ENCODE measurements at regions not wholly inside any gene's neighbourhood (a gene's known extent, or its start where the extent isn't known, plus 50 kb on each side); places are given as distances from the start of the nearest gene placed in this dataset.

DNA sequence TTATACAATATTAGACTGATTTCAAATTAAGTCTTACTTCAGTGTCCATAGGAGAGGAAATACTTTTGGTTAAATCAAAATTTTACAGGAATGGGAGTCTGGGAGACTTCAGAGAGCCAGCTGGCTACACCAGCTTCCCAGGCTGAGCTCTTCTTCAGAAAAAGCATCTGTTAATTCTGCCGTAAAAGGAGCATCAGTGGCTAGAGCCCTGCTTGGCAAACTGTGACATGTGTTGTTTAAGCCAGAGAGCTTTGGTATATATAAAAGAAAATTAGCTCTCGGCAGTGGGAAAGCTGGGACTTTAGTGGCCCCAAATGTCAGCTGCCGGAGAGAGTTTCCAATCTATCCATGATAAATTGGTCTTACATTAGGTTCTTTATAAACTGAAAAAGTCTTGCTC lies 378.8 kb upstream of the TUSC1 start (continued):
- no peak for TF ChIP-seq BACH1 (IDR thresholded peaks at IDR 0.05; ENCODE audit: low read length)
- TF ChIP-seq, protein P1, sequence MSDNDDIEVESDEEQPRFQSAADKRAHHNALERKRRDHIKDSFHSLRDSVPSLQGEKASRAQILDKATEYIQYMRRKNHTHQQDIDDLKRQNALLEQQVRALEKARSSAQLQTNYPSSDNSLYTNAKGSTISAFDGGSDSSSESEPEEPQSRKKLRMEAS (IDR thresholded peaks at IDR 0.05): no peak
